GM23248 (cell line): ENCODE measurements at regions not wholly inside any gene's neighbourhood (a gene's known extent, or its start where the extent isn't known, plus 50 kb on each side); places are given as distances from the start of the nearest gene placed in this dataset.

Experiments
- DNase-seq: peaks from one replicate; pipeline ENCODE4 v3.0.0-alpha.2; 2015
- H2AFZ ChIP-seq: fragments of 200-600 bp; sonication (generic); 2 replicates; pipeline ENCODE4 v1.6.1; 2016; ENCODE audit warnings: antibody characterized with exemption
- H3F3A ChIP-seq: fragments of 200-600 bp; sonication (generic); 2 replicates; pipeline ENCODE4 v1.6.1; 2016; ENCODE audit warnings: mild to moderate bottlenecking, antibody characterized with exemption, mixed run types; ENCODE audit not compliant: insufficient read depth
- H3K27ac ChIP-seq: fragments of 200-600 bp; sonication (generic); 2 replicates; pipeline ENCODE4 v1.5.1; 2016; ENCODE audit warnings: mild to moderate bottlenecking
- H3K27me3 ChIP-seq: fragments of 200-600 bp; sonication (generic); replicated peaks from 2 replicates; pipeline ENCODE4 v1.6.1; 2016; ENCODE audit warnings: mild to moderate bottlenecking; ENCODE audit not compliant: insufficient read depth
- H3K36me3 ChIP-seq: fragments of 200-600 bp; sonication (generic); 2 replicates; pipeline ENCODE4 v1.6.1; 2016; ENCODE audit warnings: low read depth, mild to moderate bottlenecking
- H3K4me1 ChIP-seq: fragments of 200-600 bp; sonication (generic); 2 replicates; pipeline ENCODE4 v1.6.1; 2016; ENCODE audit warnings: mild to moderate bottlenecking; ENCODE audit not compliant: insufficient read depth
- H3K4me2 ChIP-seq: fragments of 200-600 bp; sonication (generic); one replicate; pipeline ENCODE4 v1.6.1; 2016; ENCODE audit warnings: mild to moderate bottlenecking; ENCODE audit not compliant: unreplicated experiment
- H3K4me3 ChIP-seq: fragments of 200-600 bp; sonication (generic); 2 replicates; pipeline ENCODE4 v1.5.1; 2016; ENCODE audit warnings: mild to moderate bottlenecking
- H3K79me2 ChIP-seq: fragments of 200-600 bp; sonication (generic); 2 replicates; pipeline ENCODE4 v1.6.1; 2016; ENCODE audit warnings: mild to moderate bottlenecking; ENCODE audit not compliant: insufficient read depth
- H3K9ac ChIP-seq: fragments of 200-600 bp; sonication (generic); 2 replicates; pipeline ENCODE4 v1.6.1; 2016; ENCODE audit warnings: mild to moderate bottlenecking
- H3K9me2 ChIP-seq: fragments of 200-600 bp; sonication (generic); 2 replicates; pipeline ENCODE4 v1.6.1; 2016; ENCODE audit warnings: mixed run types, mild to moderate bottlenecking, moderate library complexity; ENCODE audit not compliant: insufficient read depth
- H3K9me3 ChIP-seq: fragments of 200-600 bp; sonication (generic); one replicate; pipeline ENCODE4 v1.6.1; 2017; ENCODE audit warnings: low read depth
- H4K20me1 ChIP-seq: fragments of 200-600 bp; sonication (generic); 2 replicates; pipeline ENCODE4 v1.6.0; 2016; ENCODE audit not compliant: insufficient read depth
- EZH2 ChIP-seq: fragments of 200-600 bp; sonication (generic); IDR thresholded peaks from 2 replicates; pipeline ENCODE4 v1.6.1; 2018; ENCODE audit warnings: antibody characterized with exemption, mild to moderate bottlenecking; ENCODE audit not compliant: insufficient read depth, poor library complexity, severe bottlenecking
- EZH2phosphoT487 ChIP-seq: fragments of 200-600 bp; sonication (generic); IDR thresholded peaks from 2 replicates; pipeline ENCODE4 v1.6.1; 2018; ENCODE audit warnings: antibody characterized with exemption, moderate library complexity, mild to moderate bottlenecking, low read depth; ENCODE audit not compliant: insufficient read depth
- WGBS, 2 experiments: methylation state at CpG; one replicate each; pipeline ENCODE4 v1.1.6; 2015 to 2017; ENCODE audit warnings: low lambda C conversion rate in 2 of 2, low coverage in 1 of 2; ENCODE audit errors: missing lambda C conversion rate in 2 of 2; 5-methylcytosine and 5-hydroxymethylcytosine counted together
- in situ Hi-C: fragments of 300-500 bp; cut with MboI; formaldehyde crosslinking; loops from 2 replicates; pipeline ENCODE4 v1.15.0; 2020

DNA sequence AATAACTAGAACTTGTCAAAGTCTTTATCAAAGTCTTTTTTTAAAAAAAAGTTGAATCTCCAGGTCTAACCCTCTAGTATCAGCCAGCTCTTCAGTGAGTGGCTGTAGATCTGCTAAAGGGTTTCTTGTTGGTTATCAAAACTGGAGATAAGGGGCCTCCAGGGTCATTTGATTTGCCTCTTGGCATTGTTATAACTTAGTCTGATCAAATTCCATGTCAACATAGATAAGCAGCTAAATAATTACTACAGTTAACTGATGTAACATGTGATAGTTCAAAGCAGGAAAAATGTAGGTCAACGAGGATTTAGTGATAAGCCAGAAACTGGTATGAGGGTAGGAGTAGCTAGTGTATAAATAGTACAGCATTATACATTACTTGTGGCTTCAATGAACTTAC, 465.1 kb downstream of the PDHA2 start:
- WGBS, 2 experiments, result 5% methylated on average over 1 of the region's 1 CpG
- no peak for TF ChIP-seq EZH2
- no peak for TF ChIP-seq EZH2phosphoT487
- H3K4me2 ChIP-seq, result no peak overlapping the region
- H3K4me3 ChIP-seq, result no peak overlapping the region
- in situ Hi-C loops, result no loop called here
- H3K79me2 ChIP-seq, result no peaks in the 10 kb centered on the region
- no peak overlapping the region for H2AFZ ChIP-seq
- DNase-seq, result no peak
- H3K4me1 ChIP-seq, result no peaks in the 10 kb centered on the region
- H3K9ac ChIP-seq, result no peak overlapping the region
- H3F3A ChIP-seq, result no peaks in the 10 kb centered on the region
- no peaks in the 10 kb centered on the region for H3K9me2 ChIP-seq
- H4K20me1 ChIP-seq, result no peaks in the 10 kb centered on the region
- no peaks in the 10 kb centered on the region for H3K9me3 ChIP-seq
- no peaks in the 10 kb centered on the region for H3K36me3 ChIP-seq
- H3K27ac ChIP-seq, result no peak overlapping the region
- H3K27me3 ChIP-seq, result no peaks in the 10 kb centered on the region

DNA sequence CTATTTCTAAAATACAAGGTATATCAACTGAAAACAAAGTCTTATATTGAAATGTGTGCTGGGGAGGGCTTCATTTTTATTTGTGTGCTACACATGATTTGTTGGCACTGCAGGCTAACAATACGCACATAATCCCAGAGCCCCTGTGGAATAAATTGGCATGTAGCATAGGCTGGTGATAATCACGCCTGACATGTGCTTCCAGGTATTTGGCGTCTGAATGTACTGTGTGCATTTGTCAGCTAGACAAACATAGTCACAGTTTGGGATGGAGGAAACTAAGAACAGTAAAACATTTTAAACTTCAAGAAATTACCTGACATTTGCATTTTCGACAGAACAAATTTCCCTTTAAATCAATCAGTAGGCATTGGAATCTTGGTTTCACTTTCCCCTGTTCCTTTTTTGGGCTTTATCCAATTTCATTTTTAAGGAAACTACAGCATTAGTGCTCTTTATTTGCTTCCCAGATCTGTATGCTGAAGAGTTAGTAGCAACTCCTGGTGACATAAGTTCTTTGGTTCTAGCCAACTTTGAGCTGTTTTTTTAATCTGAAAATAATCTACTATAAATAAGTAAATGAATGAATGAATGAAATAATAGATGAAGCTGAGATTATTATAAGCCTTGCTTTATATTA, 472.3 kb downstream of the PDHA2 start:
- Histone ChIP-seq H3K27me3 (no peaks in the 10 kb centered on the region), H3K9ac (no peak overlapping the region), H3K4me2 (no peak overlapping the region), H3K4me1 (no peaks in the 10 kb centered on the region), H3K9me3 (no peaks in the 10 kb centered on the region), H4K20me1 (no peaks in the 10 kb centered on the region), H3F3A (no peaks in the 10 kb centered on the region), H2AFZ (no peak overlapping the region), H3K9me2 (no peaks in the 10 kb centered on the region), H3K27ac (no peak overlapping the region), H3K4me3 (no peak overlapping the region), H3K36me3 (no peaks in the 10 kb centered on the region), H3K79me2 (no peaks in the 10 kb centered on the region)
- in situ Hi-C loops, result no loop called here
- TF ChIP-seq EZH2phosphoT487 (no peak), EZH2 (no peak)
- WGBS, 2 experiments, result 27 to 30% methylated on average over 4 of the region's 4 CpGs
- no peak for DNase-seq

DNA sequence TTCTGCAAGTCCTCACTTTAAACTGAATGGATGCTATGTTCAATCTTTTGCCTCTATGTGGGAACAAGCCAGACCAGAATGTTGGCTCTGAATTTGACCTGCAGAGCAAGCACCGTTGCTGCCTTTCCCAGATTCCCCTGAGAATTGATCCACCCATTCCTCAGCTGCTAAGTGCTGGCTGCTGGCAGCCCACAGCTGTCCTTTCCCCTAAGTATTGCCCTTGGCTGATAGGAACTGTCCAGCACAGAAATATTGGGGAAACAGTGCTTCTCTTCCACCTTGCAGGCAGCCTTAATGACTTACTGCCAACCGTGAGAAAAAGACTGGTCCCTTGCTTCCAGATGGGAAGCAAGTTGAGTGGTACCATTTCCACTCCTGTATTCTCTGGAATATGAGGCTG, 475.9 kb downstream of the PDHA2 start:
- no peak overlapping the region for H3K4me3 ChIP-seq
- H3K9me2 ChIP-seq, result no peaks in the 10 kb centered on the region
- no peaks in the 10 kb centered on the region for H3K9me3 ChIP-seq
- 0 to 3% methylated on average over 2 of the region's 2 CpGs for WGBS, 2 experiments
- no peak for TF ChIP-seq EZH2phosphoT487
- no peak for TF ChIP-seq EZH2
- no peak overlapping the region for H2AFZ ChIP-seq
- no peaks in the 10 kb centered on the region for H3K4me1 ChIP-seq
- no peaks in the 10 kb centered on the region for H3K36me3 ChIP-seq
- no peak overlapping the region for H3K4me2 ChIP-seq
- no peak for DNase-seq
- no peak overlapping the region for H3K27ac ChIP-seq
- no peaks in the 10 kb centered on the region for H3K79me2 ChIP-seq
- no peaks in the 10 kb centered on the region for H3K27me3 ChIP-seq
- no peak overlapping the region for H3K9ac ChIP-seq
- in situ Hi-C loops, result no loop called here
- no peaks in the 10 kb centered on the region for H4K20me1 ChIP-seq
- no peaks in the 10 kb centered on the region for H3F3A ChIP-seq

GRCh38 chr4:96316776-96317175, 476.9 kb downstream of the PDHA2 start:
- no peak for DNase-seq
- Histone ChIP-seq H3F3A (no peaks in the 10 kb centered on the region), H3K27ac (no peak overlapping the region), H3K36me3 (no peaks in the 10 kb centered on the region), H3K27me3 (no peaks in the 10 kb centered on the region), H3K9me3 (no peaks in the 10 kb centered on the region), H4K20me1 (no peaks in the 10 kb centered on the region), H3K9ac (no peak overlapping the region), H3K4me3 (no peak overlapping the region), H2AFZ (no peak overlapping the region), H3K4me1 (no peaks in the 10 kb centered on the region), H3K79me2 (no peaks in the 10 kb centered on the region), H3K9me2 (no peaks in the 10 kb centered on the region), H3K4me2 (no peak overlapping the region)
- in situ Hi-C loops, result no loop called here
- 5 to 21% methylated on average over 2 of the region's 2 CpGs for WGBS, 2 experiments
- TF ChIP-seq EZH2phosphoT487 (no peak), EZH2 (no peak)

- Histone ChIP-seq H3K9me2 (no peaks in the 10 kb centered on the region), H3K27ac (no peak overlapping the region), H3K4me2 (no peak overlapping the region), H3K9me3 (no peaks in the 10 kb centered on the region), H3K4me3 (no peak overlapping the region), H3K79me2 (no peaks in the 10 kb centered on the region), H3K36me3 (no peaks in the 10 kb centered on the region), H3K9ac (no peak overlapping the region), H3F3A (no peaks in the 10 kb centered on the region), H4K20me1 (no peaks in the 10 kb centered on the region), H3K27me3 (no peaks in the 10 kb centered on the region), H2AFZ (no peak overlapping the region), H3K4me1 (no peaks in the 10 kb centered on the region)
- in situ Hi-C loops, result no loop called here
- DNase-seq, result no peak
- WGBS, 2 experiments, result 26 to 28% methylated on average over 6 of the region's 6 CpGs
- TF ChIP-seq EZH2phosphoT487 (no peak), EZH2 (no peak)
Observed at GRCh38 chr4:96317891-96318290, 478.0 kb downstream of the PDHA2 start.
